Liver (tissue), 8 donors: ENCODE measurements at regions not wholly inside any gene's neighbourhood (a gene's known extent, or its start where the extent isn't known, plus 50 kb on each side); places are given as distances from the start of the nearest gene placed in this dataset.

Source experiments
- DNase-seq: peaks from one replicate; pipeline ENCODE4 v3.0.0-alpha.2; 2017; ENCODE audit warnings: low spot score
- H3K27ac ChIP-seq, 2 donors: one replicate each; pipeline ENCODE4 v1.7.0; 2013; ENCODE audit warnings: inconsistent platforms in 2 of 2, low read length in 2 of 2, control low read depth in 1 of 2, low read depth in 1 of 2, mild to moderate bottlenecking in 1 of 2
- H3K27me3 ChIP-seq, 4 donors: one replicate each; pipeline versions ENCODE4 v1.6.1 to v1.7.0; 2013; ENCODE audit warnings: low read length in 3 of 4, inconsistent platforms in 1 of 4, mild to moderate bottlenecking in 1 of 4, moderate library complexity in 1 of 4; ENCODE audit not compliant: control insufficient read depth in 4 of 4, insufficient read depth in 4 of 4
- H3K36me3 ChIP-seq, 4 donors: one replicate each; pipeline versions ENCODE4 v1.6.1 to v1.7.0; 2013; ENCODE audit warnings: low read length in 3 of 4, mild to moderate bottlenecking in 3 of 4, low read depth in 1 of 4, moderate library complexity in 1 of 4; ENCODE audit not compliant: control insufficient read depth in 4 of 4, insufficient read depth in 3 of 4
- H3K4me1 ChIP-seq, 4 donors: one replicate each; pipeline versions ENCODE4 v1.6.1 to v1.7.0; 2013; ENCODE audit warnings: low read length in 3 of 4, mild to moderate bottlenecking in 3 of 4, moderate library complexity in 1 of 4; ENCODE audit not compliant: control insufficient read depth in 4 of 4, insufficient read depth in 4 of 4
- H3K4me3 ChIP-seq, 3 donors: one replicate each; pipeline versions ENCODE4 v1.6.1 to v1.7.0; 2013; ENCODE audit warnings: low read length in 3 of 3, control low read depth in 1 of 3, low read depth in 1 of 3, mild to moderate bottlenecking in 1 of 3
- H3K9ac ChIP-seq, 2 donors: one replicate each; pipeline ENCODE4 v1.7.0; 2013; ENCODE audit warnings: low read length in 2 of 2, mild to moderate bottlenecking in 2 of 2, moderate library complexity in 2 of 2, control low read depth in 1 of 2, low read depth in 1 of 2
- H3K9me3 ChIP-seq, 4 donors: one replicate each; pipeline versions ENCODE4 v1.6.1 to v1.7.0; 2013; ENCODE audit warnings: low read length in 3 of 4; ENCODE audit not compliant: control insufficient read depth in 4 of 4
- ATF3 ChIP-seq: IDR thresholded peaks from 2 replicates; pipeline ENCODE4 v1.6.1; 2016; ENCODE audit warnings: antibody characterized with exemption
- CTCF ChIP-seq: fragments of 150-350 bp; IDR thresholded peaks from 2 replicates; pipeline ENCODE4 v1.5.1; 2017; ENCODE audit warnings: improper control_type of control experiment, low read depth, low read length; ENCODE audit not compliant: missing input control
- EGR1 ChIP-seq, 2 donors: IDR thresholded peaks; 2 replicates each; pipeline ENCODE4 v1.6.1; 2016 to 2018; ENCODE audit warnings: antibody characterized with exemption in 2 of 2, low read depth in 2 of 2
- FOXA1 ChIP-seq: IDR thresholded peaks from 2 replicates; pipeline ENCODE4 v1.6.1; 2016; ENCODE audit warnings: antibody characterized with exemption
- GABPA ChIP-seq, 2 donors: IDR thresholded peaks in 1 of 2; conservative IDR thresholded peaks in 1 of 2; 2 replicates each; pipeline ENCODE4 v1.6.1; 2016; ENCODE audit warnings: antibody characterized with exemption in 2 of 2, mild to moderate bottlenecking in 1 of 2, moderate library complexity in 1 of 2
- HNF4A ChIP-seq, 2 donors: conservative IDR thresholded peaks; 2 replicates each; pipeline ENCODE4 v1.6.1; 2016; ENCODE audit warnings: antibody characterized with exemption in 2 of 2, mild to moderate bottlenecking in 2 of 2
- HNF4G ChIP-seq: IDR thresholded peaks from 2 replicates; pipeline ENCODE4 v1.6.1; 2016; ENCODE audit warnings: antibody characterized with exemption
- JUND ChIP-seq, 2 donors: IDR thresholded peaks; 2 replicates each; pipeline ENCODE4 v1.6.1; 2016; ENCODE audit warnings: antibody characterized with exemption in 2 of 2
- MAX ChIP-seq: IDR thresholded peaks from 2 replicates; pipeline ENCODE4 v1.6.1; 2016; ENCODE audit warnings: antibody characterized with exemption
- NR2F2 ChIP-seq: IDR thresholded peaks from 2 replicates; pipeline ENCODE4 v1.6.1; 2016; ENCODE audit warnings: antibody characterized with exemption
- RAD21 ChIP-seq, 2 donors: IDR thresholded peaks; 2 replicates each; pipeline ENCODE4 v1.6.1; 2016; ENCODE audit warnings: antibody characterized with exemption in 2 of 2, mild to moderate bottlenecking in 2 of 2
- RXRA ChIP-seq, 2 donors: IDR thresholded peaks; 2 replicates each; pipeline ENCODE4 v1.6.1; 2017 to 2018; ENCODE audit warnings: antibody characterized with exemption in 2 of 2, mild to moderate bottlenecking in 1 of 2
- SP1 ChIP-seq: IDR thresholded peaks from 2 replicates; pipeline ENCODE4 v1.6.1; 2018; ENCODE audit warnings: antibody characterized with exemption, mild to moderate bottlenecking
- TAF1 ChIP-seq: conservative IDR thresholded peaks from 2 replicates; pipeline ENCODE4 v1.6.1; 2016; ENCODE audit warnings: antibody characterized with exemption, mild to moderate bottlenecking
- YY1 ChIP-seq: IDR thresholded peaks from 2 replicates; pipeline ENCODE4 v1.6.1; 2016; ENCODE audit warnings: antibody characterized with exemption, mild to moderate bottlenecking
- ZBTB33 ChIP-seq: IDR thresholded peaks from 2 replicates; pipeline ENCODE4 v1.6.1; 2016; ENCODE audit warnings: antibody characterized with exemption
- WGBS: extraction: QIAGEN DNeasy Blood & Tissue Kit; methylation state at CpG from one replicate; pipeline ENCODE4 v1.1.7; 2013; 5-methylcytosine and 5-hydroxymethylcytosine counted together
- donor health status: healthy.
- donor health status: healthy.
- donor health status: healthy.
- donor health status: healthy.
- donor health status: healthy.

- Histone ChIP-seq H3K27ac (no peak overlapping the region), H3K27me3 (no peaks in the 10 kb centered on the region), H3K4me1 (peaks cover 0 to 5% (median 0%) of the 10 kb centered on the region in 4 donors), H3K9me3 (no peaks in the 10 kb centered on the region), H3K9ac (peak overlapping the region in 1 of 2 donors; percentile 11), H3K36me3 (no peaks in the 10 kb centered on the region), H3K4me3 (peak overlapping the region in 2 of 3 donors; percentile 9 to 27)
- 32% methylated on average over 8 of the region's 8 CpGs for WGBS
- no peak for DNase-seq
- TF ChIP-seq SP1: no peak
- TF ChIP-seq RXRA (IDR thresholded peaks at IDR 0.05): peak; percentile 7 to 11
- TF ChIP-seq ZBTB33: no peak
Measured at GRCh38 chr1:208357644-208358507, 113.7 kb upstream of the PLXNA2 start.

GRCh38 chr1:208358651-208359050, 114.5 kb upstream of the PLXNA2 start:
- WGBS: 90% methylated on average over 4 of the region's 4 CpGs
- Histone ChIP-seq H3K36me3 (no peaks in the 10 kb centered on the region), H3K9me3 (no peaks in the 10 kb centered on the region), H3K9ac (no peak overlapping the region), H3K27me3 (no peaks in the 10 kb centered on the region), H3K27ac (no peak overlapping the region), H3K4me1 (peaks cover 0 to 5% (median 0%) of the 10 kb centered on the region in 4 donors), H3K4me3 (no peak overlapping the region)
- DNase-seq: no peak
- no peak for TF ChIP-seq GABPA (IDR thresholded peaks at IDR 0.05 in 1 of 2, conservative IDR thresholded peaks at IDR 0.05 in 1 of 2)
- TF ChIP-seq HNF4A (conservative IDR thresholded peaks at IDR 0.05): no peak

- no peaks in the 10 kb centered on the region for H3K36me3 ChIP-seq
- WGBS: 93% methylated on average over 2 of the region's 2 CpGs
- DNase-seq: no peak
- H3K4me1 ChIP-seq: peaks cover 0 to 5% (median 0%) of the 10 kb centered on the region in 4 donors
- TF ChIP-seq HNF4A (conservative IDR thresholded peaks at IDR 0.05) (no peak), RAD21 (IDR thresholded peaks at IDR 0.05) (no peak), ZBTB33 (no peak), MAX (no peak), YY1 (no peak), JUND (IDR thresholded peaks at IDR 0.05) (no peak), EGR1 (IDR thresholded peaks at IDR 0.05; ENCODE audit: low read depth in 2 of 2) (no peak), RXRA (IDR thresholded peaks at IDR 0.05) (no peak), FOXA1 (no peak), HNF4G (no peak), GABPA (IDR thresholded peaks at IDR 0.05 in 1 of 2, conservative IDR thresholded peaks at IDR 0.05 in 1 of 2) (no peak), NR2F2 (no peak), ATF3 (no peak), CTCF (no peak), SP1 (no peak), TAF1 (no peak)
- H3K4me3 ChIP-seq: no peak overlapping the region
- no peaks in the 10 kb centered on the region for H3K9me3 ChIP-seq
- peaks cover 0 to 2% (median 0%) of the 10 kb centered on the region in 4 donors for H3K27me3 ChIP-seq
- no peak overlapping the region for H3K27ac ChIP-seq
- H3K9ac ChIP-seq: no peak overlapping the region
Measured at GRCh38 chr1:208362011-208362410, 117.8 kb upstream of the PLXNA2 start.
